Lower lobe of right lung (tissue), 2 donors: ENCODE measurements at regions not wholly inside any gene's neighbourhood (a gene's known extent, or its start where the extent isn't known, plus 50 kb on each side); places are given as distances from the start of the nearest gene placed in this dataset.

ENCODE experiments used
- ATAC-seq, 2 donors: fragments of 200-7000 bp; cut with Tn5 transposase; one replicate each; pipeline ENCODE4 v1.9.1; 2020 to 2022; ENCODE audit warnings: mild to moderate bottlenecking in 2 of 2, moderate library complexity in 2 of 2
- DNase-seq: peaks from one replicate; pipeline ENCODE4 v3.0.0-alpha.2; 2020
- H3K27ac ChIP-seq: fragments of 200-600 bp; one replicate; pipeline ENCODE4 v1.8.0; 2022
- H3K27me3 ChIP-seq: fragments of 200-600 bp; one replicate; pipeline ENCODE4 v1.8.0; 2022; ENCODE audit warnings: low read depth
- H3K36me3 ChIP-seq: fragments of 200-600 bp; one replicate; pipeline ENCODE4 v1.8.0; 2022; ENCODE audit warnings: mild to moderate bottlenecking
- H3K4me1 ChIP-seq: fragments of 200-600 bp; one replicate; pipeline ENCODE4 v1.8.0; 2022
- H3K4me3 ChIP-seq: fragments of 200-600 bp; one replicate; pipeline ENCODE4 v1.8.0; 2022; ENCODE audit warnings: mild to moderate bottlenecking
- H3K9me3 ChIP-seq: fragments of 200-600 bp; one replicate; pipeline ENCODE4 v1.8.0; 2022
- intact Hi-C: fragments of 100-400 bp; cut with DNase I; formaldehyde crosslinking; loops from one replicate; pipeline ENCODE4 v1.11.0; 2022
- TF ChIP-seq, protein P1 (sequence below): fragments of 200-600 bp; IDR thresholded peaks from one replicate; pipeline ENCODE4 v1.8.0; 2022; ENCODE audit warnings: antibody characterized with exemption, mild to moderate bottlenecking
- donor health status: DM: no; HTN: yes; CAD: no; lungs with severe emphysema.

DNA sequence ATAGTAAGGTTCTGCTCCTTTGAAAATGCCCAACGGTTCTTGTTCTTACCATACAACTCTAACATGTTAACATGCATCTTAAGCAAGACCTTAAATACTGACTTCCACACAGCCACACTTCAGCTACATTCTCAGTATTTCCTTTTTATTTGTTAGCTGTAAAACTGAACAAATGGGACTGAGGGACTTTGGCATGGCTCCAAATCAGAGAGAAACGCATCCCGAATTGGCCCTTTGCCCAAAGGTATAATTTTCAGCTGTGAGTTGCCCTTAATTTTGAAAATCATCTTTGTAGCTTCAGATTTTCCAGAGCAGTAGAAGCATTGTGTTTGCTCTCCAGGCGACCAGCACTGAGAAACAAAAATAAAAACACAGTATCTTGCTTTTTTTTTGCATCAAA is 56.4 kb downstream of the NEUROD6 start:
- H3K27me3 ChIP-seq, result no peaks in the 10 kb centered on the region
- no peak overlapping the region for H3K27ac ChIP-seq
- H3K4me1 ChIP-seq, result no peaks in the 10 kb centered on the region
- H3K9me3 ChIP-seq, result no peaks in the 10 kb centered on the region
- intact Hi-C loops, result no loop called here
- TF ChIP-seq, protein P1, sequence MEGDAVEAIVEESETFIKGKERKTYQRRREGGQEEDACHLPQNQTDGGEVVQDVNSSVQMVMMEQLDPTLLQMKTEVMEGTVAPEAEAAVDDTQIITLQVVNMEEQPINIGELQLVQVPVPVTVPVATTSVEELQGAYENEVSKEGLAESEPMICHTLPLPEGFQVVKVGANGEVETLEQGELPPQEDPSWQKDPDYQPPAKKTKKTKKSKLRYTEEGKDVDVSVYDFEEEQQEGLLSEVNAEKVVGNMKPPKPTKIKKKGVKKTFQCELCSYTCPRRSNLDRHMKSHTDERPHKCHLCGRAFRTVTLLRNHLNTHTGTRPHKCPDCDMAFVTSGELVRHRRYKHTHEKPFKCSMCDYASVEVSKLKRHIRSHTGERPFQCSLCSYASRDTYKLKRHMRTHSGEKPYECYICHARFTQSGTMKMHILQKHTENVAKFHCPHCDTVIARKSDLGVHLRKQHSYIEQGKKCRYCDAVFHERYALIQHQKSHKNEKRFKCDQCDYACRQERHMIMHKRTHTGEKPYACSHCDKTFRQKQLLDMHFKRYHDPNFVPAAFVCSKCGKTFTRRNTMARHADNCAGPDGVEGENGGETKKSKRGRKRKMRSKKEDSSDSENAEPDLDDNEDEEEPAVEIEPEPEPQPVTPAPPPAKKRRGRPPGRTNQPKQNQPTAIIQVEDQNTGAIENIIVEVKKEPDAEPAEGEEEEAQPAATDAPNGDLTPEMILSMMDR, result no peak
- no peaks in the 10 kb centered on the region for H3K36me3 ChIP-seq
- no peak for DNase-seq
- ATAC-seq, result no peak
- H3K4me3 ChIP-seq, result no peak overlapping the region

DNA sequence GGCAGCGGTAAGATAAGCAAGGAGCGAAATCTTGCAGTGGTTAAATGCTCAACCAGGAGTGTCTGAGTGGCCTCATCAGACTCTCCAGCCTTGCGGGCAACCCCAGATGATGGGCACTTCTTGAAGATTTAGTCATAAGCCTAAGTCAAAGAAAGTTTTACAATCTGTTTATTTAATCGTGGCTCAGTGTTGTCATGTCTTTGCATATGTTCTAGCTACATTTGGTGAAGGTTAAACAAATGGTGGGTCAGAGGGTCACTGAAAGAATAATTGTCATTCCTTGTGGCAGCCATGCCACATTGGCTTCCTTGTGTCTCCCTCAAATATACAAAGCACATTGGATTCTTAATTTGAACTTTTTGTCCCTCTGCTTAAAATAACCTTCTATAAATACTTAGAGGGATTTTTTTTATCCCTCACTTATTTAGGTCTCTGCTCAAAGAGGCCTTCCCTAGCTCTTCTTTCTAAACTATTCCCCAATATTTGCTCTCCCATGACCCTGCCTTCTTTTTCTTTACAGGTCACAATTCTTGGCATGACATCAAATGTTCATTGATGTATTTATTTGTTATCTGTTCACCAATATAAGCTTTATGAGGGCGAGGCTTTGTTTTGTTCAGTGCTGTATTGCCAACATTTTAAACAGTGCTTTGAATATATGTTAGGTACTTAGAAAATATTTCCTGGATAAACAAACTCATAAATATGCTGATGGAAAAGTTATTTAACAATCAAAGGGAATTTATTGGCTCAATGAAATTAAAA is 68.7 kb downstream of the NEUROD6 start:
- H3K4me1 ChIP-seq, result no peaks in the 10 kb centered on the region
- no peaks in the 10 kb centered on the region for H3K27me3 ChIP-seq
- ATAC-seq (no peak), DNase-seq (no peak)
- H3K27ac ChIP-seq, result no peak overlapping the region
- TF ChIP-seq, protein P1, result no peak
- H3K9me3 ChIP-seq, result no peaks in the 10 kb centered on the region
- H3K4me3 ChIP-seq, result no peak overlapping the region
- H3K36me3 ChIP-seq, result no peaks in the 10 kb centered on the region
- intact Hi-C loops, result no loop called here

DNA sequence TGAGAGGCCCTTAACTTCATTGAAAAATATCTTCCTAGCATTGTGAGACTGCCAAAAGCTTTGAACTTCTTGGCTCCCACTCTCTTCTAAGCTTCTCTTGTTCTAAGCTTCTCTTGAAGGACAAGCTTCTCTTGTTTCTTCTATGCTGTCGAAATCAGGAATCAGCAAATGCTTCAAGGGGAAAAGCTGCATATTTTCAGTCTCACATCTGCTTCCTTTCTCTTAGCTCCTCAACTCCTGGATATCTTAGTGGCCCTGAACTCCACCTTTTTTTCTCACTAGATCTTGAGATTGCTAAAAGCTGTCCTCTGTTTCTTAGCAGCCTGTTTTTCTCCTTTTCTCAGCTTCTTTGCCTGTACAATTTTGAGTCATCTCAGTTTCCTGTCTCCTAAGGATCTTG is 73.0 kb downstream of the NEUROD6 start:
- H3K4me3 ChIP-seq, result no peak overlapping the region
- TF ChIP-seq, protein P1, result no peak
- ATAC-seq (no peak), DNase-seq (no peak)
- H3K4me1 ChIP-seq, result no peaks in the 10 kb centered on the region
- H3K9me3 ChIP-seq, result no peaks in the 10 kb centered on the region
- intact Hi-C loops, result no loop called here
- H3K27ac ChIP-seq, result no peak overlapping the region
- no peaks in the 10 kb centered on the region for H3K27me3 ChIP-seq
- no peaks in the 10 kb centered on the region for H3K36me3 ChIP-seq

DNA sequence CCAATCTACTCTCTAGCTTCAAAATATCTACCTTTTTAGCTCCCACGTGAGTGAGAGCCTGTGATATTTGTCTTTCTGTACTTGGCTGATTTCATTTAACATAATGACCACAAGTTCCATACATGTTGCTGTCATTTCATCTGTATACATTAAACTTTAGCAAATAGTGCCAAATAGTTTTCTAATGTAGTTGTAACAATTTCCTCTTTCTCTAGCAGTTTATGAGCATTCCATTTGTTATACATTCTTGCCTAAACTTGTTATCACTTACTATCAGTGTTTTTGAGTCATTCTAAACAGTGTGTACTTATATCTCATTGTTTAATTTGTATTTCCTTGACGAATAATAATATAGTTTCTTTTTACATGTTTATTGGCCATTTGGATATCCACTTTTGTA is 77.2 kb downstream of the NEUROD6 start:
- ATAC-seq, result no peak
- TF ChIP-seq, protein P1, result no peak
- no peaks in the 10 kb centered on the region for H3K27me3 ChIP-seq
- no peaks in the 10 kb centered on the region for H3K9me3 ChIP-seq
- H3K36me3 ChIP-seq, result no peaks in the 10 kb centered on the region
- H3K27ac ChIP-seq, result no peak overlapping the region
- intact Hi-C loops, result no loop called here
- H3K4me3 ChIP-seq, result no peak overlapping the region
- no peak for DNase-seq
- H3K4me1 ChIP-seq, result no peaks in the 10 kb centered on the region

DNA sequence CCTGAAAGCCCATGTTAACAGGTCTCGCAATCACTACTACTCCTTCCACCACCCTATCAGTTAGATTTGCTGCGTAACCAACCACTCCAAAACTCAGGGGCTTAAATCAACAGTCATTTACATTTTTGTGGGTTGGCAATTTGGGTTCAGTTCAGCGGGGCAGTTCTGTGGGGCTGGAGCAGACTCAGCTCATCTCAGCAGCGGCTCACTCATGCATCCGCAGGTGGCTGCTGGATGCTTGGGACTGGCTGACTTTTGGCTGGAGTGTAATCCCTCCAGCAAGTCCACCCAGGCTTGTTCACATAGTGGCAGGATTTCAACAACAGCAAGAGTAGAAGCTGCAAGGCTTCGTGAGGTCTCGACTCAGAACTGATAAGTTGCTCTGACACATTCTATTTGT is 79.2 kb downstream of the NEUROD6 start:
- Histone ChIP-seq H3K27ac (no peak overlapping the region), H3K4me1 (no peaks in the 10 kb centered on the region), H3K9me3 (no peaks in the 10 kb centered on the region), H3K27me3 (no peaks in the 10 kb centered on the region), H3K4me3 (no peak overlapping the region), H3K36me3 (no peaks in the 10 kb centered on the region)
- DNase-seq, result no peak
- intact Hi-C loops, result no loop called here
- TF ChIP-seq, protein P1, result no peak
- ATAC-seq, result no peak
